OCI-LY7 (cell line): ENCODE measurements at regions not wholly inside any gene's neighbourhood (a gene's known extent, or its start where the extent isn't known, plus 50 kb on each side); places are given as distances from the start of the nearest gene placed in this dataset.

Experiments
- EZH2phosphoT487 ChIP-seq: fragments of 200-600 bp; sonication (generic); IDR thresholded peaks from 2 replicates; pipeline ENCODE4 v1.6.1; 2018; ENCODE audit warnings: low read depth, borderline replicate concordance, mild to moderate bottlenecking, mixed run types, antibody characterized with exemption, low read length, moderate library complexity, mixed read lengths
- TF ChIP-seq, protein P1 (sequence below): fragments of 200-600 bp; sonication (generic); conservative IDR thresholded peaks from 2 replicates; pipeline ENCODE4 v1.5.1; 2014; ENCODE audit warnings: mild to moderate bottlenecking, antibody characterized with exemption, low read length, moderate library complexity, mixed read lengths

DNA sequence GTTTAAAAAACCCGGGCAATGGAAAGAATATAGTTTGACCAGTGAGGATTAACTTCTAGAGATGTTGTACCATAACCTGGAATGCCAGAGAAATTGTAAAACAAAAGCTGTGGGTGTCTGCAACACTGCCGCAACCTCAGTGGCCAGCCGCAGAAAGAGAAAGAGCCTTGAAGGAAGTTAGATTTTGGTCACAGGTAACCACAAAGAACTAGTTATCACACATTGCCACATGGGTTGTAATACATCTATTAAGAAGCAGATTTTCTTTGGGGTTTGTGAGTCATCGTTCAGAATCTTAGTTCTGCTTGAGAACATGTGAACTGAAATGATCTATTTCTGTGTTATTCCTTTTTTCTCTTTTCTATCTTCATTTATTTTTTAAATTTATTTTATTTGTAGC lies 222.9 kb upstream of the AGAP1 start:
- TF ChIP-seq, protein P1, sequence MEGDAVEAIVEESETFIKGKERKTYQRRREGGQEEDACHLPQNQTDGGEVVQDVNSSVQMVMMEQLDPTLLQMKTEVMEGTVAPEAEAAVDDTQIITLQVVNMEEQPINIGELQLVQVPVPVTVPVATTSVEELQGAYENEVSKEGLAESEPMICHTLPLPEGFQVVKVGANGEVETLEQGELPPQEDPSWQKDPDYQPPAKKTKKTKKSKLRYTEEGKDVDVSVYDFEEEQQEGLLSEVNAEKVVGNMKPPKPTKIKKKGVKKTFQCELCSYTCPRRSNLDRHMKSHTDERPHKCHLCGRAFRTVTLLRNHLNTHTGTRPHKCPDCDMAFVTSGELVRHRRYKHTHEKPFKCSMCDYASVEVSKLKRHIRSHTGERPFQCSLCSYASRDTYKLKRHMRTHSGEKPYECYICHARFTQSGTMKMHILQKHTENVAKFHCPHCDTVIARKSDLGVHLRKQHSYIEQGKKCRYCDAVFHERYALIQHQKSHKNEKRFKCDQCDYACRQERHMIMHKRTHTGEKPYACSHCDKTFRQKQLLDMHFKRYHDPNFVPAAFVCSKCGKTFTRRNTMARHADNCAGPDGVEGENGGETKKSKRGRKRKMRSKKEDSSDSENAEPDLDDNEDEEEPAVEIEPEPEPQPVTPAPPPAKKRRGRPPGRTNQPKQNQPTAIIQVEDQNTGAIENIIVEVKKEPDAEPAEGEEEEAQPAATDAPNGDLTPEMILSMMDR: no peak
- TF ChIP-seq EZH2phosphoT487: no peak
